GM18870 (cell line): ENCODE measurements at regions not wholly inside any gene's neighbourhood (a gene's known extent, or its start where the extent isn't known, plus 50 kb on each side); places are given as distances from the start of the nearest gene placed in this dataset.

Experiments
- ATAC-seq: cut with Tn5 transposase; IDR thresholded peaks from one replicate; pipeline ENCODE4 v1.9.1; 2021; ENCODE audit warnings: moderate library complexity; ENCODE audit not compliant: unreplicated experiment

- no peak for ATAC-seq
Observed at GRCh38 chr2:9681427-9681817, 50.6 kb upstream of the YWHAQ start.

- no peak for ATAC-seq
Observed at GRCh38 chr2:9685637-9686036, 54.8 kb upstream of the YWHAQ start.

GRCh38 chr2:9686061-9686460 is 55.3 kb upstream of the YWHAQ start:
- ATAC-seq: no peak

GRCh38 chr2:9690252-9690651 is 59.5 kb upstream of the YWHAQ start:
- ATAC-seq: no peak

GRCh38 chr2:9690716-9691498 is 60.1 kb upstream of the YWHAQ start:
- ATAC-seq: no peak

- no peak for ATAC-seq
Observed at GRCh38 chr2:9692456-9693195, 61.8 kb upstream of the YWHAQ start.

- ATAC-seq: no peak
Observed at GRCh38 chr2:9693196-9693491, 62.3 kb upstream of the YWHAQ start.

GRCh38 chr2:9693646-9694045 is 62.8 kb upstream of the YWHAQ start:
- ATAC-seq: no peak

- ATAC-seq: no peak
Observed at GRCh38 chr2:9694661-9695234, 64.0 kb upstream of the YWHAQ start.

GRCh38 chr2:9695941-9696340 is 65.1 kb upstream of the YWHAQ start:
- ATAC-seq: no peak

- ATAC-seq: no peak
Observed at GRCh38 chr2:9696731-9697130, 65.9 kb upstream of the YWHAQ start.

GRCh38 chr2:9697909-9698308 is 67.1 kb upstream of the YWHAQ start:
- no peak for ATAC-seq

- ATAC-seq: no peak
Observed at GRCh38 chr2:9699139-9700108, 68.6 kb upstream of the YWHAQ start.

GRCh38 chr2:9700109-9700495 is 69.3 kb upstream of the YWHAQ start:
- no peak for ATAC-seq

GRCh38 chr2:9702604-9703084 is 71.8 kb upstream of the YWHAQ start:
- no peak for ATAC-seq

GRCh38 chr2:9703085-9703678 is 72.4 kb upstream of the YWHAQ start:
- ATAC-seq: no peak

- ATAC-seq: no peak
Observed at GRCh38 chr2:9703701-9704221, 73.0 kb upstream of the YWHAQ start.

GRCh38 chr2:9704600-9704999 is 73.8 kb upstream of the YWHAQ start:
- no peak for ATAC-seq

- ATAC-seq: no peak
Observed at GRCh38 chr2:9705196-9705595, 74.4 kb upstream of the YWHAQ start.

GRCh38 chr2:9707008-9707407 is 76.2 kb upstream of the YWHAQ start:
- no peak for ATAC-seq
